H1 (cell line): ENCODE measurements at regions not wholly inside any gene's neighbourhood (a gene's known extent, or its start where the extent isn't known, plus 50 kb on each side); places are given as distances from the start of the nearest gene placed in this dataset.

Experiments used
- CTCF ChIA-PET: fragments of 300-600 bp; sonication (Branson Sonifier 250); formaldehyde crosslinking; loops from one replicate; lab custom pipeline; 2021; ENCODE audit not compliant: partially characterized antibody; lab: Charles Lee
- POLR2A ChIA-PET: fragments of 300-600 bp; sonication (Branson Sonifier 250); formaldehyde crosslinking; loops from one replicate; lab custom pipeline; 2021; ENCODE audit warnings: inconsistent platforms; ENCODE audit not compliant: partially characterized antibody; lab: Charles Lee
- DNase-seq, 2 experiments: peaks; one replicate each; pipeline versions ENCODE4 v3.0.0 to v3.0.0-alpha.2; 2010 to 2022; ENCODE audit warnings: low spot score in 2 of 2, low read depth in 1 of 2, mixed read lengths in 1 of 2
- FAIRE-seq: peaks from 2 replicates; lab custom pipeline; 2011; peaks lifted over from hg19 to GRCh38; lab: Jason Lieb, UNC
- H2AFZ ChIP-seq: 2 replicates; pipeline ENCODE4 v1.8.1; 2012; ENCODE audit warnings: low read length, inconsistent platforms
- H2AK5ac ChIP-seq: 2 replicates; pipeline ENCODE4 v1.6.1; 2013; ENCODE audit warnings: low read depth, low read length
- H2BK120ac ChIP-seq: replicated peaks from 2 replicates; pipeline ENCODE3; 2013; ENCODE audit warnings: low read depth, low read length, inconsistent platforms
- H2BK12ac ChIP-seq: 2 replicates; pipeline ENCODE4 v1.6.1; 2013; ENCODE audit warnings: low read depth, low read length
- H2BK15ac ChIP-seq: 2 replicates; pipeline ENCODE4 v1.6.1; 2013; ENCODE audit warnings: low read length
- H2BK20ac ChIP-seq: 2 replicates; pipeline ENCODE4 v1.6.1; 2013; ENCODE audit warnings: low read length
- H2BK5ac ChIP-seq: 2 replicates; pipeline ENCODE4 v1.6.1; 2013; ENCODE audit warnings: low read depth, low read length
- H3K14ac ChIP-seq: 2 replicates; pipeline ENCODE4 v1.6.1; 2013; ENCODE audit warnings: inconsistent platforms; ENCODE audit not compliant: insufficient read length
- H3K18ac ChIP-seq: 2 replicates; pipeline ENCODE4 v1.6.1; 2013; ENCODE audit warnings: low read length; ENCODE audit errors: extremely low read depth
- H3K23ac ChIP-seq: 2 replicates; pipeline ENCODE4 v1.6.1; 2013; ENCODE audit warnings: inconsistent platforms; ENCODE audit not compliant: insufficient read length
- H3K23me2 ChIP-seq: 2 replicates; pipeline ENCODE4 v1.6.1; 2013; ENCODE audit warnings: low read depth, low read length
- H3K27ac ChIP-seq: 2 replicates; pipeline ENCODE4 v1.6.1; 2011; ENCODE audit warnings: low read depth, low read length, inconsistent platforms
- H3K27me3 ChIP-seq, 4 experiments: replicated peaks in 1 of 4; 1 replicate in 1 of 4; 2 replicates in 3 of 4; pipeline versions ENCODE4 v1.6.1 to v1.8.1; 2011 to 2013; ENCODE audit warnings: low read length in 3 of 4, mild to moderate bottlenecking in 3 of 4, inconsistent platforms in 2 of 4, mixed read lengths in 2 of 4, moderate library complexity in 1 of 4; ENCODE audit not compliant: control insufficient read depth in 3 of 4, insufficient read depth in 3 of 4; ENCODE audit errors: extremely low read depth in 1 of 4
- H3K36me3 ChIP-seq, 4 experiments: 2 replicates each; pipeline versions ENCODE4 v1.6.1 to v1.8.1; 2011 to 2013; ENCODE audit warnings: mild to moderate bottlenecking in 4 of 4, low read length in 3 of 4, moderate library complexity in 2 of 4, control low read depth in 1 of 4, inconsistent platforms in 1 of 4; ENCODE audit not compliant: insufficient read depth in 4 of 4, control insufficient read depth in 2 of 4
- H3K4ac ChIP-seq: replicated peaks from 2 replicates; pipeline ENCODE3; 2013; ENCODE audit warnings: low read length, low read depth, mixed read lengths, inconsistent platforms; ENCODE audit not compliant: insufficient read length
- H3K4me1 ChIP-seq, 4 experiments: replicated peaks in 1 of 4; 1 replicate in 1 of 4; 2 replicates in 3 of 4; pipeline versions ENCODE4 v1.6.1 to v1.8.1; 2011 to 2013; ENCODE audit warnings: low read length in 3 of 4, inconsistent platforms in 2 of 4, mixed read lengths in 1 of 4; ENCODE audit not compliant: insufficient read depth in 4 of 4, control insufficient read depth in 3 of 4
- H3K4me2 ChIP-seq, 2 experiments: 2 replicates each; pipeline versions ENCODE4 v1.6.1 to v1.8.1; 2011 to 2013; ENCODE audit warnings: low read depth in 2 of 2, low read length in 2 of 2, control low read depth in 1 of 2, inconsistent platforms in 1 of 2, mild to moderate bottlenecking in 1 of 2; ENCODE audit not compliant: insufficient read depth in 1 of 2
- H3K4me3 ChIP-seq, 4 experiments: fragments of 200-600, 300-600 bp in 1 of 4; sonication (generic), shearing (Covaris generic), sonication (Bioruptor Twin) in 1 of 4; 2 replicates each; pipeline versions ENCODE4 v1.5.1 to v1.8.1; 2011 to 2016; ENCODE audit warnings: low read length in 4 of 4, low read depth in 3 of 4, control low read depth in 2 of 4, inconsistent platforms in 2 of 4, mild to moderate bottlenecking in 2 of 4, mixed read lengths in 1 of 4, moderate library complexity in 1 of 4; ENCODE audit not compliant: insufficient read depth in 2 of 4; ENCODE audit errors: extremely low read depth in 1 of 4
- H3K56ac ChIP-seq: replicated peaks from 2 replicates; pipeline ENCODE3; 2013; ENCODE audit warnings: low read depth, mild to moderate bottlenecking, mixed read lengths, low read length, inconsistent platforms; ENCODE audit not compliant: insufficient read length
- H3K79me1 ChIP-seq: 2 replicates; pipeline ENCODE4 v1.6.1; 2013; ENCODE audit warnings: low read depth, low read length, control low read depth
- H3K79me2 ChIP-seq, 2 experiments: 2 replicates each; pipeline versions ENCODE4 v1.6.1 to v1.8.1; 2012 to 2013; ENCODE audit warnings: low read length in 2 of 2, mild to moderate bottlenecking in 2 of 2, inconsistent platforms in 1 of 2; ENCODE audit not compliant: insufficient read depth in 2 of 2, control insufficient read depth in 1 of 2
- H3K9ac ChIP-seq, 4 experiments: replicated peaks in 1 of 4; 1 replicate in 1 of 4; 2 replicates in 3 of 4; pipeline versions ENCODE4 v1.6.1 to v1.8.1; 2011 to 2013; ENCODE audit warnings: low read depth in 3 of 4, low read length in 3 of 4, control low read depth in 2 of 4, mild to moderate bottlenecking in 2 of 4, moderate library complexity in 2 of 4, inconsistent platforms in 1 of 4; ENCODE audit errors: extremely low read depth in 1 of 4
- H3K9me3 ChIP-seq, 2 experiments: 2 replicates each; pipeline versions ENCODE4 v1.6.1 to v1.8.1; 2012 to 2013; ENCODE audit warnings: mild to moderate bottlenecking in 2 of 2, moderate library complexity in 2 of 2, control low read depth in 1 of 2, inconsistent platforms in 1 of 2, low read depth in 1 of 2, low read length in 1 of 2, mixed read lengths in 1 of 2; ENCODE audit not compliant: insufficient read depth in 2 of 2
- H4K20me1 ChIP-seq, 2 experiments: replicated peaks in 1 of 2; 2 replicates each; pipeline versions ENCODE3 to v1.8.1; 2011 to 2013; ENCODE audit warnings: inconsistent platforms in 2 of 2, low read length in 2 of 2, mild to moderate bottlenecking in 1 of 2; ENCODE audit not compliant: insufficient read depth in 2 of 2, control insufficient read depth in 1 of 2
- H4K5ac ChIP-seq: 2 replicates; pipeline ENCODE4 v1.6.1; 2013; ENCODE audit warnings: low read length, low read depth, mixed read lengths, inconsistent platforms; ENCODE audit not compliant: insufficient read length
- H4K8ac ChIP-seq: 2 replicates; pipeline ENCODE4 v1.8.0; 2013; ENCODE audit warnings: mild to moderate bottlenecking, moderate library complexity, low read length, inconsistent platforms; ENCODE audit not compliant: insufficient read depth; ENCODE audit errors: extremely low read depth
- H4K91ac ChIP-seq: replicated peaks from 2 replicates; pipeline ENCODE3; 2013; ENCODE audit warnings: low read length, mixed read lengths, inconsistent platforms; ENCODE audit not compliant: insufficient read length
- BCL11A ChIP-seq, 2 experiments: IDR thresholded peaks; one replicate each; pipeline ENCODE4 v1.6.1; 2011; ENCODE audit warnings: low read depth in 2 of 2, low read length in 2 of 2, mild to moderate bottlenecking in 2 of 2
- CBX8 ChIP-seq: fragments of 300-800, 300-1000 bp; sonication (generic); IDR thresholded peaks from 2 replicates; pipeline ENCODE4 v1.7.1; 2016; ENCODE audit warnings: low read depth, low read length, borderline replicate concordance
- CHD1 ChIP-seq: IDR thresholded peaks from 2 replicates; pipeline ENCODE4 v1.6.1; 2012; ENCODE audit warnings: low read depth, low read length, improper control_type of control experiment
- EP300 ChIP-seq, 2 experiments: IDR thresholded peaks; 1 replicate in 1 of 2; 2 replicates in 1 of 2; pipeline ENCODE4 v1.6.1; 2011 to 2012; ENCODE audit warnings: low read depth in 2 of 2, low read length in 2 of 2, mild to moderate bottlenecking in 2 of 2, borderline replicate concordance in 1 of 2, inconsistent platforms in 1 of 2, moderate library complexity in 1 of 2
- POU5F1 ChIP-seq: IDR thresholded peaks from 2 replicates; pipeline ENCODE4 v1.6.1; 2011; ENCODE audit warnings: low read depth, mild to moderate bottlenecking, low read length, moderate library complexity
- RBBP5 ChIP-seq: IDR thresholded peaks from 2 replicates; pipeline ENCODE4 v1.7.1; 2012; ENCODE audit warnings: low read depth, mild to moderate bottlenecking, inconsistent platforms, low read length, moderate library complexity, borderline replicate concordance
- RNF2 ChIP-seq: fragments of 200-900, 300-1000 bp; sonication (generic); IDR thresholded peaks from 2 replicates; pipeline ENCODE4 v1.7.1; 2016; ENCODE audit warnings: borderline replicate concordance, low read depth, mild to moderate bottlenecking, antibody characterized with exemption, low read length; ENCODE audit not compliant: poor library complexity, severe bottlenecking; ENCODE audit errors: missing control alignments
- RXRA ChIP-seq: IDR thresholded peaks from 2 replicates; pipeline ENCODE4 v1.6.1; 2011; ENCODE audit warnings: low read depth, mild to moderate bottlenecking, low read length, moderate library complexity; ENCODE audit not compliant: insufficient read depth
- SIRT6 ChIP-seq: IDR thresholded peaks from one replicate; pipeline ENCODE4 v1.7.1; 2012; ENCODE audit warnings: low read length, inconsistent platforms
- SIX5 ChIP-seq: IDR thresholded peaks from 2 replicates; pipeline ENCODE4 v1.6.1; 2011; ENCODE audit warnings: mild to moderate bottlenecking, low read depth, low read length
- SRF ChIP-seq: IDR thresholded peaks from 2 replicates; pipeline ENCODE4 v1.6.1; 2011; ENCODE audit warnings: mild to moderate bottlenecking, low read depth, low read length, moderate library complexity
- SUZ12 ChIP-seq: fragments of 200-600 bp; sonication (generic); IDR thresholded peaks from 2 replicates; pipeline ENCODE4 v1.6.1; 2012; ENCODE audit warnings: mild to moderate bottlenecking, inconsistent platforms, low read length, moderate library complexity, mixed read lengths
- WGBS, 2 experiments: shearing (Covaris generic) in 1 of 2; methylation state at CpG; one replicate each; pipeline versions ENCODE4 v1.1.6 to v1.1.7; 2013 to 2015; ENCODE audit warnings: low lambda C conversion rate in 2 of 2, mixed read lengths in 2 of 2, inconsistent platforms in 1 of 2, low coverage in 1 of 2, missing lambda C conversion rate in 1 of 2; ENCODE audit not compliant: insufficient replicate concordance in 2 of 2, insufficient coverage in 1 of 2, insufficient read length in 1 of 2; ENCODE audit errors: extremely low coverage in 1 of 2, missing lambda C conversion rate in 1 of 2; 5-methylcytosine and 5-hydroxymethylcytosine counted together
- TF ChIP-seq, protein P1 (sequence below): IDR thresholded peaks from 2 replicates; pipeline ENCODE4 v1.6.1; 2011; ENCODE audit warnings: low read length, improper control_type of control experiment

DNA sequence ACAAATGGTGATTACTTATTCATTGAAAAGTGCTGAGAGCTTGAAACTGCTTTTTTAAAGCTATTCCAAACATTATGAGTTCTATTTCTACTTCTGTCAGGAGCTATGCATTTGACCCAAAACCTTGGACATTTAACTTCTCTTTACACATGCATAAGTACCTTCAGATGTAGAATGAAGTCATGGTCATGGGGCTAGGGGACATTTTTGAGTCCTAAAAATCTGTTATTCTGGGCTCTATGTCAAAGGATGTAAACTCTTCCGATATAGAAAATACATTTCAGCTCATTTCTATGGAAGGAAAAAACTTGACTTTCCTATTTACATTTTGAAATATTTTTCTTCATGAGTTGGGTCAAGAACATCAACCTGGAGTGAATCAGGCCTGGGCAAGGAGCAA, 179.5 kb upstream of the CXCL12 start:
- H2BK12ac ChIP-seq = no peak overlapping the region
- H3K79me1 ChIP-seq = no peaks in the 10 kb centered on the region
- no peak for DNase-seq
- H3K27me3 ChIP-seq = peaks cover 0 to 2% (median 0%) of the 10 kb centered on the region in 4 experiments; a peak in 1 of 7 replicates
- no peak overlapping the region for H4K91ac ChIP-seq
- WGBS, 2 experiments = 96% methylated on average over 1 of the region's 1 CpG; no CpG with 5 or more reads in 1 of the 2 experiments
- H2BK5ac ChIP-seq = no peak overlapping the region
- H3K36me3 ChIP-seq = no peaks in the 10 kb centered on the region
- H4K5ac ChIP-seq = no peak overlapping the region
- H3K9me3 ChIP-seq = no peaks in the 10 kb centered on the region
- H3K23ac ChIP-seq = no peak overlapping the region
- ChIA-PET POLR2A (no interaction called here), CTCF (interaction anchor here (1.2 kb wide), 1 partner anchor 46 kb away, joined by 4 read pairs; no protein-coding TSS in a partner anchor)
- H3K79me2 ChIP-seq = no peaks in the 10 kb centered on the region
- no peak overlapping the region for H2AK5ac ChIP-seq
- no peak overlapping the region for H4K8ac ChIP-seq
- no peaks in the 10 kb centered on the region for H3K4me1 ChIP-seq
- H3K9ac ChIP-seq = no peak overlapping the region
- no peak overlapping the region for H3K4me3 ChIP-seq
- H2BK20ac ChIP-seq = no peak overlapping the region
- H2BK120ac ChIP-seq = no peak overlapping the region
- no peaks in the 10 kb centered on the region for H4K20me1 ChIP-seq
- H2BK15ac ChIP-seq = no peak overlapping the region
- H3K4me2 ChIP-seq = no peak overlapping the region
- H3K18ac ChIP-seq = no peak overlapping the region
- no peak overlapping the region for H3K14ac ChIP-seq
- no peak overlapping the region for H3K4ac ChIP-seq
- no peak for FAIRE-seq
- 0 out of 2 replicates have a peak overlapping the region, but pooled peaks have one; percentile 38 for H2AFZ ChIP-seq
- no peak overlapping the region for H3K56ac ChIP-seq
- no peaks in the 10 kb centered on the region for H3K23me2 ChIP-seq
- no peak overlapping the region for H3K27ac ChIP-seq
- TF ChIP-seq SUZ12 (no peak), CHD1 (no peak), SIRT6 (no peak), BCL11A (IDR thresholded peaks at IDR 0.05; ENCODE audit: low read depth in 2 of 2, low read length in 2 of 2) (no peak), SRF (no peak), RBBP5 (no peak), EP300 (IDR thresholded peaks at IDR 0.05; ENCODE audit: borderline replicate concordance in 1 of 2, low read depth in 2 of 2, low read length in 2 of 2) (no peak), CBX8 (no peak), SIX5 (no peak), RNF2 (no peak), RXRA (no peak), POU5F1 (no peak)
- TF ChIP-seq, protein P1, sequence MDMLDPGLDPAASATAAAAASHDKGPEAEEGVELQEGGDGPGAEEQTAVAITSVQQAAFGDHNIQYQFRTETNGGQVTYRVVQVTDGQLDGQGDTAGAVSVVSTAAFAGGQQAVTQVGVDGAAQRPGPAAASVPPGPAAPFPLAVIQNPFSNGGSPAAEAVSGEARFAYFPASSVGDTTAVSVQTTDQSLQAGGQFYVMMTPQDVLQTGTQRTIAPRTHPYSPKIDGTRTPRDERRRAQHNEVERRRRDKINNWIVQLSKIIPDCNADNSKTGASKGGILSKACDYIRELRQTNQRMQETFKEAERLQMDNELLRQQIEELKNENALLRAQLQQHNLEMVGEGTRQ = no peak
